ENCODE measurements at regions not wholly inside any gene's neighbourhood (a gene's known extent, or its start where the extent isn't known, plus 50 kb on each side); places are given as distances from the start of the nearest gene placed in this dataset.

DNA sequence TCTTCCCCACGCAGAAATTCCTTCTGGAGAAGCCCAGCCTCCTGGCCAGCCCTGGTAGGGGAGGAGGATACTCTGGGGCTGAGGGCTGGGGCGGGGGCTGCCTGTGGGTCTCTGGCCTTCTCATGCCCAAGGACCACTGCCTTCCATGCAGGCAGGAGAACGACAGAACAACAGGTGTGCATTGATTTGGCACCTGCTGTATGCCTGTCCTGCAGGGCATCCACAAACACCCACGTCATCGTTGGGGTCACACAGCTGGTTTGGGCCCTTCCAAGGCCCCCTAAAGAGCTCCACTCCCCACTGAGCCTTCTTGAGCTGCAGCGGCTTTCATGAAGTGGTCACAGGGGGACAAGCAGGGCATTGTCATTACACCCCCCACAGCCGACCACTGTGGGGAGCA lies 60.4 kb downstream of the PHETA1 start:
- TF ChIP-seq, protein P1, sequence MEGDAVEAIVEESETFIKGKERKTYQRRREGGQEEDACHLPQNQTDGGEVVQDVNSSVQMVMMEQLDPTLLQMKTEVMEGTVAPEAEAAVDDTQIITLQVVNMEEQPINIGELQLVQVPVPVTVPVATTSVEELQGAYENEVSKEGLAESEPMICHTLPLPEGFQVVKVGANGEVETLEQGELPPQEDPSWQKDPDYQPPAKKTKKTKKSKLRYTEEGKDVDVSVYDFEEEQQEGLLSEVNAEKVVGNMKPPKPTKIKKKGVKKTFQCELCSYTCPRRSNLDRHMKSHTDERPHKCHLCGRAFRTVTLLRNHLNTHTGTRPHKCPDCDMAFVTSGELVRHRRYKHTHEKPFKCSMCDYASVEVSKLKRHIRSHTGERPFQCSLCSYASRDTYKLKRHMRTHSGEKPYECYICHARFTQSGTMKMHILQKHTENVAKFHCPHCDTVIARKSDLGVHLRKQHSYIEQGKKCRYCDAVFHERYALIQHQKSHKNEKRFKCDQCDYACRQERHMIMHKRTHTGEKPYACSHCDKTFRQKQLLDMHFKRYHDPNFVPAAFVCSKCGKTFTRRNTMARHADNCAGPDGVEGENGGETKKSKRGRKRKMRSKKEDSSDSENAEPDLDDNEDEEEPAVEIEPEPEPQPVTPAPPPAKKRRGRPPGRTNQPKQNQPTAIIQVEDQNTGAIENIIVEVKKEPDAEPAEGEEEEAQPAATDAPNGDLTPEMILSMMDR (IDR thresholded peaks at IDR 0.05; ENCODE audit: low read length): no peak
- no peak for TF ChIP-seq EZH2 (optimal IDR thresholded peaks at IDR 0.05; ENCODE audit: low read depth, low read length)

All from MM.1S (cell line).